ENCODE measurements at regions not wholly inside any gene's neighbourhood (a gene's known extent, or its start where the extent isn't known, plus 50 kb on each side); places are given as distances from the start of the nearest gene placed in this dataset.

- H3K4me3 ChIP-seq = no peak overlapping the region
- DNase-seq = no peak
These were observed 76.8 kb upstream of the RANBP3L start for GRCh38 chr5:36378551-36378950.

GRCh38 chr5:36382890-36383289, 81.2 kb upstream of the RANBP3L start:
- H3K36me3 ChIP-seq = no peaks in the 10 kb centered on the region
- intact Hi-C loops (cut with DNase I; ENCODE audit: low total_unique reads) = no loop called here

More at GRCh38 chr5:36378551-36378950, 76.8 kb upstream of the RANBP3L start:
- Histone ChIP-seq H3K27me3 (no peaks in the 10 kb centered on the region), H3K9me3 (no peaks in the 10 kb centered on the region), H3K27ac (no peak overlapping the region), H3K4me1 (peaks cover 0 to 16% (median 7%) of the 10 kb centered on the region in 4 donors), H3K36me3 (no peaks in the 10 kb centered on the region)
- TF ChIP-seq CTCF (IDR thresholded peaks at IDR 0.05) = no peak
- intact Hi-C loops (cut with DNase I; ENCODE audit: low total_unique reads) = no loop called here

GRCh38 chr5:36383942-36384341, 82.2 kb upstream of the RANBP3L start:
- no peaks in the 10 kb centered on the region for H3K27me3 ChIP-seq
- TF ChIP-seq CTCF (IDR thresholded peaks at IDR 0.05) = no peak
- no peaks in the 10 kb centered on the region for H3K4me1 ChIP-seq
- no peak for DNase-seq
- intact Hi-C loops (cut with DNase I; ENCODE audit: low total_unique reads) = no loop called here
- H3K4me3 ChIP-seq = no peak overlapping the region
- H3K9me3 ChIP-seq = no peaks in the 10 kb centered on the region
- H3K27ac ChIP-seq = no peak overlapping the region
- H3K36me3 ChIP-seq = no peaks in the 10 kb centered on the region

More at GRCh38 chr5:36382890-36383289, 81.2 kb upstream of the RANBP3L start:
- DNase-seq = no peak
- Histone ChIP-seq H3K4me1 (peaks cover 0 to 7% (median 2%) of the 10 kb centered on the region in 4 donors), H3K9me3 (no peaks in the 10 kb centered on the region), H3K27me3 (no peaks in the 10 kb centered on the region), H3K27ac (no peak overlapping the region), H3K4me3 (no peak overlapping the region)
- TF ChIP-seq CTCF (IDR thresholded peaks at IDR 0.05) = no peak

- H3K4me1 ChIP-seq = no peaks in the 10 kb centered on the region
- H3K27ac ChIP-seq = no peak overlapping the region
- no peak overlapping the region for H3K4me3 ChIP-seq
- H3K36me3 ChIP-seq = no peaks in the 10 kb centered on the region
- TF ChIP-seq CTCF (IDR thresholded peaks at IDR 0.05) = no peak
- H3K9me3 ChIP-seq = no peaks in the 10 kb centered on the region
- no peak for DNase-seq
- H3K27me3 ChIP-seq = no peaks in the 10 kb centered on the region
- intact Hi-C loops (cut with DNase I; ENCODE audit: low total_unique reads) = no loop called here
These were observed 83.1 kb upstream of the RANBP3L start for GRCh38 chr5:36384845-36385244.

- Histone ChIP-seq H3K4me3 (no peak overlapping the region), H3K36me3 (no peaks in the 10 kb centered on the region), H3K27ac (no peak overlapping the region), H3K27me3 (no peaks in the 10 kb centered on the region), H3K9me3 (no peaks in the 10 kb centered on the region), H3K4me1 (no peaks in the 10 kb centered on the region)
- TF ChIP-seq CTCF (IDR thresholded peaks at IDR 0.05) = no peak
- intact Hi-C loops (cut with DNase I; ENCODE audit: low total_unique reads) = no loop called here
- no peak for DNase-seq
These were observed 83.8 kb upstream of the RANBP3L start for GRCh38 chr5:36385495-36385894.

GRCh38 chr5:36388288-36388687, 86.6 kb upstream of the RANBP3L start:
- no peak for TF ChIP-seq CTCF (IDR thresholded peaks at IDR 0.05)
- Histone ChIP-seq H3K27me3 (no peaks in the 10 kb centered on the region), H3K27ac (no peak overlapping the region), H3K4me1 (peaks cover 0 to 14% (median 10%) of the 10 kb centered on the region in 4 donors), H3K9me3 (no peaks in the 10 kb centered on the region), H3K36me3 (no peaks in the 10 kb centered on the region), H3K4me3 (no peak overlapping the region)
- no peak for DNase-seq
- intact Hi-C loops (cut with DNase I; ENCODE audit: low total_unique reads) = no loop called here

Measured in tibial artery (tissue), 4 donors.